Activated T-cell treated with anti-CD3 and anti-CD28 coated beads, Interleukin-2, amount 50 U/mL, for 48 hours (primary cell): ENCODE measurements at regions not wholly inside any gene's neighbourhood (a gene's known extent, or its start where the extent isn't known, plus 50 kb on each side); places are given as distances from the start of the nearest gene placed in this dataset.

Source experiments
- DNase-seq, 2 experiments: peaks; one replicate each; pipeline ENCODE4 v3.0.0-alpha.2; 2020

DNA sequence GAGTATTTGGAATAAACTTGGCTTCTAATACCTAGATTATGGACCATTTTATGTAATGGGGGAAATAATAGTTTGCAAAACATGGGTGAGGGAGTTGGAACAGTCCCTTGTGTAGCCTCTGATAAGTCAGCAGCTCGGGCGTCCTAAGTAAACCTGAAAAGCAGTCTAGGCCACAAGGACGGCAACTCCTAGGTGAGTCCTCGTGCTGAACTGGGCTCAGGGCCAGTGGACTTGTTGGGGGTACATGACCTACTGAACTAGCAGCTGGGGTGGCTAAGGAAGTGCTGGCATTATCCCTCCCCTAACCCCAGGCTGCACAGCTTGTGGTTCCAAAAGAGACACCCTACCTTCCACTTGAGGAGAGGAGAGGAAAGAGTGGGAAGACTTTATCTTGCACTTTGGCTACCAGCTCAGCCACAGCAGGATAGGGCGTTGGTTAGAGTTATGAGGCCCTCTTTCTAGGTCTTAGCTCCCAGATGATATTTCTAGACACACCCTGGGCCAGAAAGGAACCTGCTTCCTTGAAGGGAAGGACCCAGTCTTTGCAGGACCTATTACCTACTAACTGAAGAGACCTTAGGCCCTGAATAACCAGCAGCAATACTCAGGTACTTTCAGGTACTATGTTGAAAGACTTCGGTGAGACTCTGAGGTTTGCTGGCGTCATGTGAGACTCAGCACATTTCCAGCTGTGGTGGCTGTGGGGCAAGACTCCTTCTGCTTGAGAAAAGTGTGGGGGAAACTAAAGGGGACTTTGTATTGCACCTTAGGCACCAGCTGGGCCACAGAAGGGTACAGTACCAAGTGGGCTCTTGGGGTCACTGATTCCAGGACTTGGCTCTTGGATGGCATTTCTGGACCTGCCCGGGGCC is 71.0 kb downstream of the AQP4 start:
- DNase-seq = no peak

DNA sequence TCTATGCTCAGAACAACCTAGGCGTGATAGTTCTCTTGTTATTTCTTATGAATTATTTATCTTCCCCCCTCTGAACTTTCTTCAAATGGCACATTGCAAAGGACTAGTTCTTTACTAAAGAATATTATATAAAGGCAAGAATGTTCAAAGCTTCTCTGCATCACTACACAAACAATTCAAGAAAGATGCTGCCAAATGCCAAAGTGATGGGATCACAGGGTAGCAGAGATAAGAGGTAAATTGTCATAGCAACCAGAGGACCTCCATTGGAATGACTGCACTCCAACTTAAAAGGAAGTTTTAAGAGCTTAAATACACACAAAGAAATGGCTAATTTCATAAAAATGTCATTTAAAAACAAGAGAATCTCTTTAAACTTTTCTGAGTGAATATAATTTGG is 72.8 kb downstream of the AQP4 start:
- no peak for DNase-seq

DNA sequence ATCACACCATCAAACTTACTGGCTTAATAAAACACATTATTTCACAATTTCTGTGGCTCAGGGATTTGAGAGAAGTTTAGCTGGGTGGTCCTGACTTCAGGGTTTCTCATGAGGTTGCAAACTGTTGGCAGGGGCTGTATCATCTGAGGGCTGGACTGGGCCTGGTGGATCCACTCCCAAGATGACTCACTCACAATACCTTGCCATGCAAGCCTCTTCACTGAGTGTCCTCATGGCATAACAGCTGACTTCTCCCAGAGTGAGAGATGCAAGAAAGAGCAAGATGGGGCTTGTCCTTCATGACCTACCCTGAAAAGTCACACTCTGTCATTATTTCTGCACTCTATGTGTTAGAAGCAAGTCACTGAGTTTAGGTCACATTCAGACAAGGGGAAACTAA is 73.8 kb downstream of the AQP4 start:
- DNase-seq = no peak

DNA sequence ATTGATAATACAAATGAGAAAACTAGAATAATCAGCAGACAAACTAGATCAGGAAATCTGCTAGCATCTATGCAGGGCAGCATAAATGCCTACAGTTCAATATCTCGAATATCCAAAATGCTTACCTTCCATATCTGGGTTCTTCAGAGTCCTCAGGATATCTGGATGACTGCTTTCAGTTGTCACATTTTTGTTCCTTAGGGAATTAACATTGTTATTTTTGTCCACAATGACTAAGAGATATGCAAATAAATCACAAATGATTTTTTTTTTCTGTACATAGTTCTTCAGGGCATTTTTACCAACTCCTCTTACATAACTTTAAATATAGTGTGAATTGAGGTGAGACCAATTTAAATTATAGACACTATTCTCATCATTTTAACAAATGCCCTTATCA is 80.9 kb downstream of the AQP4 start:
- DNase-seq = no peak

DNA sequence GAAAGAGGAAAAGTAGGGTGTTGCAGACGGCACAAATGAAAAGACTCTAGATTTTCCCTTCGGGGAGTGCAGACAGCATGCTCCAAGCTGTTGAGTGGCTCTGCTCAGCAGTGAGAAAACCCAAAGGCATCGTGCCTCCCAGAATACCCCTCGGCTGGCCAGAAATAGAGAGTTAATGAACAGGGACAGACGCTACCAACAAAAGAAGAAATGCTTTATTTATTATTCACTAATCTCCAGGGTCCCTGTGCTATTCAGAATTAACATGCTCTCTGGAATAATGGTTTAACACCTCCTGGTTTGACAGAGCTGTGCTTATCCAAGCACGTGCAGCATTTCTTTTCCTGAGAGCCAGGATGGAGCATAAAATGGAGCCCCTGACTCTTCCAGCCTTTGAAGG is 82.3 kb downstream of the AQP4 start:
- no peak for DNase-seq

DNA sequence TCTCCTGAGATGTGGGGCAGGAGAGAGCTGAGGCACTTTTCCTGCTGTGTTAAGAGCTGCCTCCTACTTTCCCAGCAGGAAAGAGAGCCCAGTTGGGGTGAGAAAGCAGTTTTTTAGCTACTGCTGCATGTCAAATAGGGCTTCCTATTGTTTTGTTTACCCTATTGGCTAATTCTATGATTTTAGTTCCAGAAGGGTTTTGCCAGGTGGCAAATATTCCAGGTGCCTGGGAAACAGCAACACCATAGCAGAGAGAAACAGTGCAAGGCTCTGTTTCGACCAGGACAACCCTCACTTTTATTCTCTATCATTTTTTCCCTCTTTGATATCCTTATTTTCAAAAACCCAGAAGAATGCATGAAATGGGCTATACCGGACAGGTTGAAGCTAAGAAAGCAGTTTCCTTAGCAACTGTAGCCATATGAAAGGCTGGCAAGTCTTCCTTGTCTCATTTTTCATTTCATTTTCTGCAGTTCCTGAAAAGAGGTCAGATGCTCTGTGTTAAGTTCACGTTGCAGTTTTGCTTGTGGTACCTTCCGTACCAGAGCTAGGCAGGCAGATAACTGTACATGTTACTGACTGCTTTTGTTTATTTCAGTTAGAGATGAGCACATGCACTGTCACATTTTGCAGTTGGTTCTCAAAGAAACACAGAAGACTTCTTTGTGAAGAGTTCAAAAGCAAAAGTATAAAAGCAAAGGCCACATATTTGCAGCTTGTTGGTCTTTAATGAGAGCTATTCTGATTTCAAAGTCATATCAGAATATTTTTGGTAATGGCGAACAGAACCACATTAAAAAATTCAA is 84.8 kb downstream of the AQP4 start:
- no peak for DNase-seq

DNA sequence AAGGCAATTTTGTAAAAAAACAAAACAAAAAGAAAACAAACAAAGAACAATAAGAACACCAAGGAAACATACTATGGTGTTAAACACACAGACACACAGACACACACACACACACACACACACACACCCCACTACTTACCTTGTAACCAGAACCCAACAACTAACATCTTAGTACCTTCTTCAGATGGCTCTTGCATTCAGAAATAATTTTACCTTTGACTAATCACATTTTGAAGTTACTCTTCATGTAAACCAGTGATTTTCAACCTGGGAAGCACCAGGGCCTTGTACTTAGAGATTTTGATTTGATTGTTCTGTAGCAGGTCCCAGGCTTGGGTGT is 87.5 kb downstream of the AQP4 start:
- no peak for DNase-seq

DNA sequence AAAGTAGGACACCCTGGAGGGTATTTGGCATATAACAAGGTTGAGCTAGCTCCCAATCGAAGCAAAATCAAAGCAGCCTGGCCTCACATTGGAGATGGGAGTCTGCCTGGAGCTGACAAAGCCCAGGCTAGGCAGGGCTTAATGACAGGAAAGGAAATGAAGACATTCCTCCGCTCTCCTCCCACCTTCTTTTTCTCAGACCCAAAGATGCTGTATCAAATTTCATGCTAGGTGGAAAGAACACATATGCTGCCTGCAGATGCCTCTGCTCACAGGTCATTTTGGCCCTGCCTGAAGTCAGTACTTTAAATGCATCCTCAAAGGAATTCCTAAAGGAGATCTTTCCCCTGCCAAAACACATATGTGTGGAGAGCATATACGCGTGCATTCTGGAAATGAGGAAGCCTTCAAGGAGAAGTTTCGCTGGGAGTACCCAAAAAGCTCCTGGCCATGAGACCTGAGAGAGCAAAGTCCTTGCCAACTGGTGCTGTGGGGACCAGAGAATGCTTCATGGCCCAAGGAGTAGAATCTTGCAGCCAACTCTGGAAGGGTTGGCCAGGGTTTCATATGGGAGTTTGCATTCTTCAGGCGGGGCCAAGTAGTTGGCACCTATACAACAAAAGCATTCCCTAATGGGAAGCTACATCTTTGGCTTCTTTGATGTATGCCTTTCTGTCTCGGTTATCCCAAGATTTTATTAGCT is 88.0 kb downstream of the AQP4 start:
- no peak for DNase-seq

DNA sequence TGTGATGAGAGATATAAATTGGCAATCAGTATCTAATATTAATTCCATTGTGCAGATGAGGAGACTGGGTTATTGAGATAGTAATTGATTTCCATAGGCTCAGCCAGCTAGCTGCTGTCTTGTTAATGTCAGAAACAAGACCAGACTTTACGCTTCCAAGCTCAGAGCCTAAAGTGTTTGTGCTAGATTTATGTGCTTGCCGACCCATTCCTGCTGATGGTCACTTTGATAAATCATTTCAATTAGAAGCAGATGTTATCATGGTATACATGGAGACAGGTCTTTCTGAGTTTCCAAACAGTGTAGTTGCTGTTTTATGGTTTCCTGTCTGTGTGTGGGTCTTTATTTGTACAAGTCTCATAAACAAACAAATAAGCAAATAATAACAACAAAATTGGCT is 92.8 kb downstream of the AQP4 start:
- DNase-seq = no peak

DNA sequence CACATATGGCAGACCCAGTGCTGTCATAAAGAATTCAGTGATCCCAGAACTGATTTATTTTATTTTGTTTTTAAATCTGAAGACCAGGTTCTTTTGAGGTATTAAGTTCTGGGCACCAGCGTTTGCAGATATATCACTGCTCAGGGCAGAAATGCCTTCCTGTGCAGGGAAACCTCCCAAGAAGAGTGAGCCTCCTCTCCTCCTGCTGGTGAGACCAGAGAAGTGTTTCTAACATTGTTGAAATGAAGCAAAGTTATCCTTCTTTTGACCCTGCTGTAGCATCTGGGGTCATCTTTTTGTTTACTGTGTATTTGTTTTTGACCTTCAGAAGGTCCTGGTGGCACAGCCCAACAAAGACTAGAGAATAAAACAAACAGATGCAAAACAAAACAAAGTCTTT is 94.0 kb downstream of the AQP4 start:
- DNase-seq = no peak

DNA sequence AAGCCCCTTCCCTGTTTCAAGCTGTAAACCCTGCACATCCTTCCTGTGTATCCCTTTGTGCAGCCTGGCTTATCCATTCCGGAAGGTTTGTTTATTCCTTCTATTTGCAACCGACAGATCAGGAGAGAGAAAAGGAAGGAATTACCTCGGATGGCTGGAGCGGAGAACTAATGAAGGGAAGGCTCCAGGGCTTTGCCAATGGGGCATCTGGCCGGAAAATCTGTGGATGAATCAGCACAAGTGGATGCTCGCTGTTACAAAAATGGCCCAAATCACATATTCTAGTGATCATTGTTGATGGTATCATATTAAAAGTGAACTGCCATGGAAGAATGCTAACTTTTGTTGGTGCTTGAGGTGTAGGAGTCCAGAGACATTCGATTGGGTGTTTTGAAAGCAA is 97.1 kb downstream of the AQP4 start:
- no peak for DNase-seq

DNA sequence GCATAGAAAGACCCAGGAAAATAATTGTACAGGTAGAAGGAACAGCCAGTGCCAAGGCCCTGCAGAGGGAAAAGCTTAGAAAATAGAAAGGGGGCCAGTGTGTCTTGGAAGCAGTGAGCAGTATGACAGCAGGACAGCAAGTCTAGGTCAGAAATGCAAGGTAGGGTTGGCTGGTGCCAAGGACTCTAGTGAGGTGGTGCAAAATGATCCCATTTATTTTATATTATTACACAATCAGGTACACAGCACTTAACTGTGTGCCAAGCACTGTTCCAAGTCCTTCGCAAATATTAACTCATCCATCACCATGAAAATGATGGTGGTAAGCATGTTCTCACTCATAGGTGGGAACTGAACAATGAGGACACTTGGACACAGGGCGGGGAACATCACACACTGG is 100.0 kb downstream of the AQP4 start:
- no peak for DNase-seq

DNA sequence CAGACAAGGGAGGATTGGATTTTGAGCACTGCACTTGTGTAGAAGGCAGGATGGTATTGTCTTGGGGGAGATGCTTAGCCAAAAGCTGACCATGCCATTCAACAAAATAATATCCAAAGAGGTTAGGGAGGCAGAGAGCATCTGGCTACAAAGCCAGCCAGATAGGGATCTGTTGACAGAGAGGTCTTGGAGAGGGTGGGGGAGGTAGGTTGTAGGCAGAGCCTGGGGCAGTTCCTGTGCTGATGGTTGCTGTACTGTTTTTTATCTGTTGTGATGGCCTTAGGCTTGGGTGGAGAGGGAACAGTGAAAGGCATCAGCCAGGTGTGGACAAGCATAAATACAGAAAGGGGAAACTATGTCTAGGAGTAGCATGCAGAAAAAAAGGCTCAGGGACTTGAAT is 100.9 kb downstream of the AQP4 start:
- DNase-seq = no peak

DNA sequence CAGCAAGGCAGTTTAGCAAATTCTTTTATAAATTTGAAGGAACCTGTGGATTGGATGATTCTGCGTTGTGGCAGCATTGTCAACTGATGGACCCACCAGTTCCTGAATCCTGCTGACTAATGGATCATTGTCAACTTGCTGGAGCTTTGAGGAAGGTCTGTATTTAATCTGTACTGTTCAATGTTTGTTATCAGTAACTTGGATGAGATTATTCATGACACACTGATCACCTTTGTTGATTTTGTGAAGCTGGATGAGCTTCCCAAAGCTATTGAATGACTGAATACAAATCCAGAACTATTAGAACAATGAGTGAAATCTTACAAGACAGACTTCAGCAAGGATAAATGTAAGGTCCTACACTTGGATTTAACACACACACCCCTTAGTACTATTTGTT is 101.3 kb downstream of the AQP4 start:
- DNase-seq = no peak

DNA sequence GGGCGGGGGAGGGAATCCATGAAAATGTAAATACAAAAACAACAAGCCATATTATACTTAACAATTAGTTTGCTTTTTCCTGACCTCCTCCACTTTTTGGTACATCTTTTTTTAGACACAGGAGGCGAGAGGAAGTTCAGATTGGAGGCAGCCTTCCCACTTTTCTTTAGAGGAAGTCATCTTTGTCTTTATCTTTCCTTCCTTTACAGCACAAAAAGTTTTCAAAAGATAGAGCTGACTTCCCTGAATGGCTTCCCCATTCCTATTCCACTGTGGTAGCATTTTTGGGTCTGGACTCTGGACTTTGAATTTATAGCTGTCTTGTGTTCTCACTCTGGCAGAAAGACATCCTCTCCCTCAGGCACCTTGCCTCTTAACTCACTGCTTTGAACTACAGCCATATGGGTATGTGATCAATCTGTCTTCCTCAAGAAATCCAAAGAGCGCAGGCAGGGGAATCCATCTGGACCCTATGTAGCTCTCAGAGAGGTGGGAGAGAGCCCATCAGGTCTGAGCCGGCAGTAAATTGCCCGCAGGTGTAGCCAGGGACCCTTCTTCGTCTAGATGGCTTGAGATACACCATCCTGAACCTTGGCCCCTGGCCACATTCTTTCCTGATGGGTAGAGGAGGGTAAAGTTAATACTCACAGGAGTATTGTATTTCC is 101.9 kb downstream of the AQP4 start:
- DNase-seq = no peak

DNA sequence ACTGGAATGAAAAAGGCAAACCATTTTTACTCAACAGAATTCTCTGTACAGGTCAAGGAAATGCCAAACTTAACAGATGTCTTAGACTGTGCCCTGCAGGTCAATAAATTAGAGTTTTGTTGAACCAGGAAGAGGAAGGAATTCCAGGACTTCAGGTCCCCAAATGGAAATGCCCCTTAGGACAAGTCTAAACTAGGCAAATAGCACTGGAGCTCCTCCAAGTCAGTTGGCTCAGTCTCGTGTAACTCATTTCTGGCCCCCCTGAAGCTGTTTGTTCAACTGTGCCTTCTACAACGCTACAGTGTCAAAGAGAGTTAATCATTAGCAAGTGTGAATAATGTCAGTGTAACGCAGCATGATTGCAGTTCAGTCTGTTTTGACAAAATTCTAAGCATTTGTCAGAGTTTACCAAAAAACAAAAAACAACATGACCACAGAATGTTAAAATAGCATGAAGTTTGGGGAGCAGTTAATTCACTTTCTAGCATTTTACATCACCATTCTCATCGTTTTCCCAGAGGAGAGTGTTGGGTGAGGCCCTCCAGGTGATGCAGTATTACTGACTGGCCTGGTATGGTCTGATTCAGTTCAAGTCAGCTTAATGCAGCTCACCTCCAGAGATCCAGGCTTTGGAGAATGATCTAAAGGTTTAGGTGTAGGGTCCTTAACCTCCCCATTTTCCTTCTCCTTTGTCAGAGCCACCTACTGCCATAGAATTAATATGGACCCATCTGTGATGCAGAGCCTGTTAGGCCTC is 108.1 kb downstream of the AQP4 start:
- DNase-seq = no peak

DNA sequence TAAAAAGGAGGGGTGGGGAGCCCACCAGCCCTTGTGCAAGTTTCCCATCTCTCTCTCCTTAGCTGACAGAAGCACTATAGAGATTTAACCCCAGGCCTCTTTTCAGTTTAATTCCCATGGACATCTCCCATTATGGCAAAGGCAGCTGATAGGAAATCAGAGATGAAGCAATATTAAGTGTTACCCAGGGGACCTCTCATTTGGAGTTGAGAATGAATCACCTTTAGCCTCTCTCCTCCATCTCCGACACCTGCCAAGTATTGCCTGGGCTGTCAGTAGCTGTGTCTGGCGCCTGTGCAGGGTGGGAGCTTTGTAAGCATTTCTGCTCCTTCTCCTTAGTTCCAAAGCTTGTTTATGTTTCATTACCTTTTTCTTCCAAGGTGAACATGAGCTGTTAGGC is 109.0 kb downstream of the AQP4 start:
- no peak for DNase-seq

DNA sequence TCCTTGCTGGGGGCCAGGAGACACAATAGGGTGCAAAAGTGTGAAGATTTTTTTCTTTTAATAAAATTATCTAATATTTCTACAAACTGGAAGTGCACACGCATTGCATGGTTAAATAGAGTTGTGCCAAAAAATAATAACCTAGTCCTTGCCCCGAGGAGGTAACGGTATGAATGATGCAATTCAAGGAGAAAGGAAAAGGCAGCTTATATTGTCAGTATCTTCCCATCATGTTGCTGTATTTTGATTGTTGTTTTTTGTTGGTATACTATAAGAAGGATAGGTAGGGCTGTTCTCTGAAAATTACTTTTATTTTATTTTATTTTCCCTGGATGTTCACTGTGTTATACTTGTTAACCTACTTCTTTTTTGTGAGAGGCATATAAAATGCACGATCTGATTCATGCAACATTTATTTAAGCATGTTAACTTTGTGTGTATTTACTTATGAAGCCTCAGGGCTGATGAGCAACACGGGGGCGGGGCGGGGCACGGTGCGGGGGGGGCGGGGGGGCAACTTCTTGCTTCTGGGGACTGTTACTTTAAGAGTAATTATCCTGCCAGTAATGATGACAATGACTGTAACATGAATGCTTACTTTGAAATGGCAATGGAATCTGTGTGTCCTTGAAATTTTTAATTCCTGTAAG is 118.6 kb downstream of the AQP4 start:
- DNase-seq = no peak

DNA sequence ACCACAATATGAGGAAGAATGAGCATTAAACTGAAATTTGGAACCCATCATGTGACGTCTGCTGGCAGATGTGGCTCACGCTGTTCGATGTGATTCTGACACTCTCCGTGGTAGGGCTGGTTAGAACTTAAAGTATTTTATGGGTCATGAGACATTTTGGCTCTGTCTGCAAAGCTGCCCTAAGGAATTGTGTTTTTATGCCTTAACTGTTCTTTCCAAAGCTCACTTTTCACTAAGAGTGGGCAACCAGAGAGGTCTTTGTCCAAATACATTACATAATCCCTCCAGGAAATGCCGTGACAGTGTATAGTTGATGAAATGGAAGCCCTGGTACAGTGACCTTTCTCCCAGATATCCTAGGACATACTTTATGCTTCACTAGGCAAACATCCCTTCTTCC is 119.1 kb downstream of the AQP4 start:
- DNase-seq = no peak

DNA sequence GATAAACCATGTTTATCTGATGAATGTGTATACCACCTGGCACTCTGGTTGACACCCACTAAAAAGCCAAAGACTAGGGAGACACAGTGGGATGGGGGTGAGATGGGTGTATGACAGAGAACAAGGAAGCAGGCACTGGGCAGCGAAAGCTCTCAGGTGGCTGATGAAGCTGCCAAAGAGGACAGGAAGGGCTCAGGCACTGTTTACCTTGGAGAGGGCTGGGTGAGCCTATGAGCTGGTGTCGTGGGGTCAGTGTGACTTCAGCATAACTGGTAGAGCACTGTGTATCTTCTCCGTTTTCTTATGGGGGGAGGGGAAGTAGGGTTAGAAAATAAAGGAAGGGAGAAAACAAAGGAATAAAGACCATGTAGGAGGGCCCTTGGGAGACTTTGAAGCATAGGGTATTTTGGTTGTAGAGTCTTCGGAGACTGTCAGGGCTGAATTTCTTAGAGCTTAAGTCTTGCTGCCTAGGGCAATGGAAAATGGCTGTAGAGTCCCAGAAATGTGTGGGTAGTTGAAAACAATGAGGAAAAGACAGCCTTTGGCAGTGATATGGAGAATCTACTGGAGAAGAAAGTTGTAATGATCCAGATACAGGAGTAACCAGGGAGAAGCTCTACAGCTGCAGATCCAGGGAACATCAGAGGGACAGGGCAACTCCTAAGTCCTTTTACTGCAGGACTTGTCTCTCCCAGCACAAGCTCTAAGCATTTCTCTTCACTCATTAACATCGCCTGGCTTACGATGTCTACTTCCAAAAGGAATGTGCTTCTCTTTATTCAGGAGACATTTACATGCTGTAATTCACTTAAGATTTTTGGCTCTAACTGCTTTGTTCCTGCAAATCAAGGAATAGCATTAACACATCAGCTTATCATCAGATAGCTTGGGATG is 120.0 kb downstream of the AQP4 start:
- DNase-seq = no peak

DNA sequence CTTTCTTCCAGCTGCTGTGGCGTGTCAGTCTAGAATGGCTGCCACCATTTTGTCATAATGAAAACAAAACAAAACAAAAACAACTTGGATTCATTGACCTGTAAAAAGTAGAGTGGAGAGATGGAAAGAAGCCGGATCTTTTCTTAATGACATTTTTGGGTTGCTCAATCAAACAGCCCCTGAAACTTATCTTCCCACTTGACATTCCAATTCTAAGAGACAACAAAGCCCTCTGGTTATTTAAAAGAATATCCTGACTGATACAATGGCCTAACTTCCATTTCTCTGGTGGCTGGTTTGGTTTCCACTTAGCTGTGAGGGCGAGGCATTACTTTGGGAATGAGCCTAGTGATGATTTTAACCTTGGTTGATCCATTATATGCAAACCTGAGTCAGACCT is 123.7 kb downstream of the AQP4 start:
- no peak for DNase-seq
